AG08396 (cell line): ENCODE measurements at regions not wholly inside any gene's neighbourhood (a gene's known extent, or its start where the extent isn't known, plus 50 kb on each side); places are given as distances from the start of the nearest gene placed in this dataset.

Experiments used
- DNase-seq: peaks from one replicate; pipeline ENCODE4 v3.0.0; 2012; ENCODE audit warnings: low spot score, mixed read lengths

DNA sequence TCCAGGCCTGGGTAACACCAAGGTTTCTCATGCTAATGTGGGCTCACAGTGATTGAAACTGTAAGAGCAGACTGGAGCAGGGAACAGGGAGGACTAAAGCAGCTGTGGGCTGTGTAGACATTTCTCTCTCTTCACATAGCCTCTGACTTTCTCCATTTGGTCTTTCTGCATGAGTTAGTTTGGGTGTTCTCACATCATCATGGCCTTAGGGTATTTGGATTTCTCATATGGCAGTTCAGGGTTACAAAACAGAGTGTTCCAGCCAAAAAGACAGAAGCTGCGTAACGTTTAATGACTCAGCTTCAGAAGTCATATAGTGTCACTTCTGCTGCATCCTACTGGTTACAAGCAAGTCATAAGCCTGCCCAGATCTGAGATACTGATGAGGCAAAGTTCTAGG lies 52.0 kb upstream of the OSBPL8 start:
- peak; percentile 12 for DNase-seq

DNA sequence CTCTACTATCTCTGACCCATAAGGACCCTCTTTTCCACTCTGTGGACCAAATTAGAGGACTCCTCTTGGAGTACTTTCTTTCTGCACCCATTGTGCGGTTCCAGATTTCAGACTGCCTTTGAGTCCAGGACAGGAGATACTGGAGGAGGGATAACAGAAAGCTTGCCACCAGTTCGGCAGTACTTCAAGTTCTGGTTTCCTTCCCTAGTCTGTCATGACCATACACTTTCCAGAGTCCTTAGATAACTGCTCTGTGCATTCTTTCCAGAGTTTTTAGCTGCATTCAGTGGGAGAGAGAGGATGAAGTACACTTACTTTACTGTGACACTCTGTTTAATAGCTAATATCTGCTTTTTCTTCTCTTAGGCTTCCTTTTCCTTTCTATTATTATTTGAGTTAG lies 54.8 kb upstream of the OSBPL8 start:
- DNase-seq: no peak

- DNase-seq: no peak
Measured at GRCh38 chr12:76618031-76618430, 58.5 kb upstream of the OSBPL8 start.

- peak; percentile 61 for DNase-seq
Measured at GRCh38 chr12:76621582-76622024, 62.0 kb upstream of the OSBPL8 start.

DNA sequence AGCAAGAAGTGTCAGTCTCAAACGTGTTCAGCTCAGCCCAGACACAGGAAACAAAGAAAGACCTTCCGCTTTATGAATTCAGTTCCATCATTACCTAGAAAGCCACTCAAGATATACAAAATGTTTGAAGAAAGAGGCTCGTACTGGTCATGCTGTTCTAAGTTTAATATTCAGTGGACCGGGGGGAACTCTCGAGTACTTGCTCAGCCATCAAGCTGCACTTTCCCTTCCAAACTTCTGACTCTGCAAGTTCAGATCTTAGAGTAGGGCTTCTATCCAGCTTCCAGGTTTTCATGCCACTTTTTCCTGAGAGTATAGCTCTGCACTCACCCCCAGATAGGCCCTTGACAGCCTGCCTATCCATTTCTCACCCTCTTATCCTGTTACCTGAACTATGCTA lies 62.8 kb upstream of the OSBPL8 start:
- DNase-seq: no peak

DNA sequence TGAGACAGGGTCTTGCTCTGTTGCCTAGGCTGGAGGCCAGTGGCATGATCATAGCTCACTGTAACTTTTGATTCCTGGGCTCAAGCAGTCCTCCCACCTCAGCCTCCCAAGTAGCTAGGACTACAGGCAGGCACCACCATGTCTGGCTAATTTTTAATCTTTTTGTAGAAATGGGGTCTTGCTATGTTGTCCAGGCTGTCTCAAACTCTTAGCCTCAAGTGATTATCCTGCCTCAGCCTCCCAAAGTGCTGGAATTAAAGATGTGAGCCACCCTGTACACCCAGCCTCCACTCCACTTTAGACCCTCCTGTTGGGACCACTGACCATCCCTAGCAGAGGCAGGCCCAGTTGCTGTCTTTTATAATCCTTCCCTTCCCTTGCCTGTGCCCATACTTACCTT lies 63.3 kb upstream of the OSBPL8 start:
- DNase-seq: no peak

GRCh38 chr12:76623931-76624330 lies 64.4 kb upstream of the OSBPL8 start:
- peak; percentile 19 for DNase-seq

GRCh38 chr12:76627346-76628135 lies 68.0 kb upstream of the OSBPL8 start:
- DNase-seq: no peak

- no peak for DNase-seq
Measured at GRCh38 chr12:76628745-76629144, 69.2 kb upstream of the OSBPL8 start.

DNA sequence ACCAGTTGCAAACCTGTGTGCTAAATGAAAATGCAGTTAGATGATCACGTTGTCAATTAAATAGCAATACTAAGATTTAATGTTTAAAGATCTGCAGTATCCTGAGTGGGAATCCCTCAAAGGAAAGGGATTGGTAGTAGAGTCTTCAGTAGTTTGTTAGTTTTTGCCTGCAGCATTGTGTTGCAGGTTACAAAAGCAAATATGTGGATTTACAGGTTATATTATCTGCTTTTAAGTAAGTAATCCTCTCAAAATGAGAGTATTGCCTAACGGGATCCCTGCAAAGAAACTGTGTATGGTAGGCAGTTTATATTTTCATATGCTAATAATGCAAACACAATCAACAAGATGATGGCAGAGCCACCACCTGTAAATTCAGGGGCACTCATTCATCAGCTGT lies 72.2 kb upstream of the OSBPL8 start:
- DNase-seq: no peak

DNA sequence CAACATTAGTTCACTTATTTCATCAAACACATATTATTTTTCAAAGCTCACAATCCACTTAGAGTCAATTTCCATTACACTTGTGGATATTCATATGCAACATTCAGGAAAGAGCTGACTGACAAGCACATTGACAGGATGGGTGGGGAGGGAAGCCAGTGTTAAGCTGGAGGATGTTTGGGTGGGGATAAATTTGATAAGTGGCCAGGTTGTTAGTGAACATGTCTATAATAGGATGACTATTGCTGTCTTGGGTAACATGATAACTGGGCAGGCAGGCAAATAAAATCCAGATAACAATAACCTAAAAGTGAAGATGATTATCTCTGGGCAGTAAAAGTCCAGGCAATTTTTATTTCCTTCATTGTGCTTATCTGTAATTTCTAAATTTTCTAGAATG lies 73.8 kb upstream of the OSBPL8 start:
- DNase-seq: no peak

- no peak for DNase-seq
Measured at GRCh38 chr12:76634133-76634532, 74.6 kb upstream of the OSBPL8 start.

DNA sequence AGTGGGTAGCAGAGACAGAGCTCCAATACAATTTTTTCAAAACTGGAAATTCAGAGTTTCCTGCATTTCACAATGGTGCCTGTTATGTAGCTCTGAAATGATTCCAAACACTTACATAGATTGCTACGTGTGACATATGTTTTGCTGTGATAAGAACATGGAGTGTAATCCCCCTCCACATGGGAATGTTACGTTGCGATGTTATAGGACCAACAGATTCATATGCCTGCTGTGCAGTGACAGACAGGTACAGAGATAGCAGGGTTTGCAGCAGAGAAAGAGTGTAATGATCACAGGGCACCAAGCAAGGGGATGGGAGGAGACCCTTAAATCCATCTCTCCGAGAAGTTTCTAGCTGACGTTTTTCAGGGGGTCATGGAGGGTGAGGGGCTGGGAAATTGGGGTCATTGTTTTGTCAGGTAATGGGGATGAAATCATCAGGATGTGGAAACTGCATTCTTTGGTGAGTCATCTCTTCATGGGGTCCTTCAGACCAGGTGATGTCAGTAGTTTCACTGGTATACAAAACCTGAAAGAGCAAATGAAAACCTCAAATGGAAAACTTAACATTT lies 76.6 kb upstream of the OSBPL8 start:
- no peak for DNase-seq

DNA sequence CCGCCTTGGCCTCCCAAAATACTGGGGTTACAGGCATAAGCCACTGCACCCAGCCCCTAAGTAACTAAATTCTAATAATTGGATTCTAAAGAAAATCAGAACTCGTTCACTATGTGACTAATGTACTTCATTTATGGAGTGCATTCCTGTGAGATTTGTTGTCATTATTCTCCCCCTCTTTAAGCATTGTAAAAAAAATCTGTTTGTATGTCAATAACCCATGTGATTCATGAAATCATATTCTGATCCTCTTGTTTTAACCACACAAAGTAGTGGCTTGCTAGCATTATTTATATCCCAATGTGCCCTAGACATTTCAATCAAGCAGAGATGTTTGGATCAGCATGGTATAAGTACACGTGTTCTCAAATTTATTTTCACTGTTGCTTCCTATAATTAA lies 78.2 kb upstream of the OSBPL8 start:
- peak; percentile 22 for DNase-seq

- no peak for DNase-seq
Measured at GRCh38 chr12:76639646-76640045, 80.1 kb upstream of the OSBPL8 start.

GRCh38 chr12:76641073-76641472 lies 81.5 kb upstream of the OSBPL8 start:
- DNase-seq: no peak

DNA sequence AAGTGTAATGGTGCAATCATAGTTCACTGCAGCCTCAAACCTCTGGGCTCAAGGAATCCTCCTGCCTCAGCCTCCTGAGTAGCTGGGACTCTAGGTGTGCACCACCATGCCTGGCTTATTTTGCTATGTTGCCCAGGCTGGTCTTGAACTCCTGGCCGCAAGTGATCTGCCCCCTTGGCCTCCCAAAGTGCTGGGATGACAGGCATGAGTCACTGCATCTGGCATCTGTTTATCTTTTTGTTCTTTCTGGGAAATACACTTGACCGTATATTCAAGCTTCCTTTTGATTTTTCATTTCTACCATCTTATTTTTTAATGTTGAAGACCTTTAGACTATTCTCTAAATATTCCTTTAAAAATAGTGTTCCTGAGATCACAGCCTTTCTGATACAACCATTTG lies 82.4 kb upstream of the OSBPL8 start:
- no peak for DNase-seq

DNA sequence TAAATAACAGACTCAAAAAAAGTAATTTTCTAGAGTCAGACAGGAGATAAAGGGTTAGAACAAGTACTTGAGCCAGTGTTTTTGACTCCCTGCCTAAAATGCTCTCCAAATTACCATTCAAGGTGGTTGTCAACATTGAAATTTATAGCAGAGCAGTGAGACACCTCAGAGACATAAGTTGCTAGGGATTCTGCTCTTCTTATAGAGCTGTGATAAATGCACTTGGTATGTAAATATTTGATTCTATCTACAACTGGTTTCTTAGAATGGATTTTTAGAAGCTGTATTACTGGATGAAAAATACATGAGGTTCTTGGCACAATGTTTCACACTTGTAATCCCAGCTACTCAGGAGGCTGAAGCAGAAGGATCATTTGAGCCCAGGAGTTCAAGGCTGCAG lies 83.9 kb upstream of the OSBPL8 start:
- no peak for DNase-seq

GRCh38 chr12:76644950-76645349 lies 85.4 kb upstream of the OSBPL8 start:
- DNase-seq: no peak

DNA sequence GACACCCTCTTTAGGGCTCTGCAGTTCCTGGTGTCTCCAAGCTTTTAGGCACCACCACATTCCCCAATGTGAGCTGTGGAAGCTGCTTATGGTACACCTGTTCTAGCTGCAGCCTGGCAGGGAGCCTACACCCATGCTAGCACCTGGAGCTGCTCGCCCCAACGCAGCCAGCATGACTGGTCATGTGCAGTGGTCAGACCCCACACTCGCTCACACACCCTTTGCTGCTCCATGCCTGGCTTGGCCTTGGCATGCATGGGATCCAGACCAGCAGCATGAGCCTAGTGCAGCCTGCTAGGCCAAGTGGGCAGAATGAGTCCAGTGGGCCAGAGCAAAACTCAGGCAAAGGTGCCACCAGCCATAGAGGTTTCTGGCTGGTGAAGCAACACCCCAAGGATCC lies 86.4 kb upstream of the OSBPL8 start:
- DNase-seq: no peak

DNA sequence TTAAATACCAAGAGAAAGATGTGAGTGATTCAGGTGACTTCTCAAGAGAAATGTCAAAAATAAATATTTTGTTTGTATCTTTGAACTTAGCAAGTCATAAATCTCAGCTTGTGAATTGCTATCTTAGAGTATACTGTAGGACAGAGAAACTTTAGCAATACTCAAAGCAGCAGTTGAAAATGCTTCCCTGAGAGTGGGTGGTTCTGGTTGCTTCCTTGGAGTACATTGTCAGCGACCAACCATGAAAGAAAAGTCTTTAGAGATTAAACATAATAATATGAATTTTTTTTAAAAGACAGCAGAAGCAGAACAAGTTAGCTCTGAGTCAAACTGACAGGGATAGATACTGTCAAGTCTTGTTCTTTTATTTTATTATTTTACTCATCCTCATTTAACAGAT lies 86.8 kb upstream of the OSBPL8 start:
- no peak for DNase-seq

DNA sequence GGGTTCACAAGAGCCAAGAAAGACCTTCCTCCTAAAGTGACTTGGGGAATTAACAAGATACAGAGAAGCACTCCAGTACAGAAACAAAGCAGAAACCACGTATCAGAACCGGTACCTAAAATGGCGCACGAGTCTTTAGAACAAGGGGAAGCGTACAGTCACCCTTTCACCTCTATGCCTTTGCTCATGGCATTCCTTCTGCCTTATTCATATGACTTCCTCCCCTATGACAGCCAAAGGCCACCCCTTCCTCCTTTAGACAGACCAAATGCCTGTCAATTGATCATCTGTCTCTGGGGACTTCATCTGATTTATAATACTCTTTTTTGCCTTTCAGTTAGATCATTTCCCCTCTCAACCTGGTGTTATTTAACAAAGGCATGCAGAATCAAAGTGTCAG lies 89.5 kb upstream of the OSBPL8 start:
- DNase-seq: no peak

GRCh38 chr12:76652402-76652801 lies 92.8 kb upstream of the OSBPL8 start:
- DNase-seq: no peak

GRCh38 chr12:76653342-76653741 lies 93.8 kb upstream of the OSBPL8 start:
- no peak for DNase-seq
